ENCODE measurements at regions not wholly inside any gene's neighbourhood (a gene's known extent, or its start where the extent isn't known, plus 50 kb on each side); places are given as distances from the start of the nearest gene placed in this dataset.
"Not testable (repeated sequence)": the region's sequence is repeated elsewhere in the genome, so short reads cannot be mapped to it uniquely, and the experiment has no call there.

DNA sequence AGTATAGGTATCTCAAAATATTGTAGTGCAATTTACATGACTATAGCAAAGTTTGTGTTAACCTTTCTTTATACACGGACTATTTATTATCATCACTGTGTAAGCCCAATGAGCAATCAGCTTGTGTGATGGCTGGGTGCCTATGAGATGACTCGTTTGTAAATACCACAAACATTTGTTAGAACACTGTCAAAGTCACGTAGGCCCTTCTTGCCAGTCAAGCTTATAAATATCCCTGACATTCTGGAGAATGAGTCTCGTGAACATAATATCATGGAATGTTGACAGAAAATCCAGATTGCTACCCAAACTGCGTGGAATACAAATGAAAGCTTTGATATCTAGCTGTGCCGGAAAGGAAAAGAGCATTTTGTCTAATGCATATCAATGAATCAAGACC lies 648.3 kb upstream of the MDGA2 start:
- FAIRE-seq (no peak), DNase-seq (ENCODE audit: insufficient read length, low spot score) (no peak)
- TF ChIP-seq, protein P1, sequence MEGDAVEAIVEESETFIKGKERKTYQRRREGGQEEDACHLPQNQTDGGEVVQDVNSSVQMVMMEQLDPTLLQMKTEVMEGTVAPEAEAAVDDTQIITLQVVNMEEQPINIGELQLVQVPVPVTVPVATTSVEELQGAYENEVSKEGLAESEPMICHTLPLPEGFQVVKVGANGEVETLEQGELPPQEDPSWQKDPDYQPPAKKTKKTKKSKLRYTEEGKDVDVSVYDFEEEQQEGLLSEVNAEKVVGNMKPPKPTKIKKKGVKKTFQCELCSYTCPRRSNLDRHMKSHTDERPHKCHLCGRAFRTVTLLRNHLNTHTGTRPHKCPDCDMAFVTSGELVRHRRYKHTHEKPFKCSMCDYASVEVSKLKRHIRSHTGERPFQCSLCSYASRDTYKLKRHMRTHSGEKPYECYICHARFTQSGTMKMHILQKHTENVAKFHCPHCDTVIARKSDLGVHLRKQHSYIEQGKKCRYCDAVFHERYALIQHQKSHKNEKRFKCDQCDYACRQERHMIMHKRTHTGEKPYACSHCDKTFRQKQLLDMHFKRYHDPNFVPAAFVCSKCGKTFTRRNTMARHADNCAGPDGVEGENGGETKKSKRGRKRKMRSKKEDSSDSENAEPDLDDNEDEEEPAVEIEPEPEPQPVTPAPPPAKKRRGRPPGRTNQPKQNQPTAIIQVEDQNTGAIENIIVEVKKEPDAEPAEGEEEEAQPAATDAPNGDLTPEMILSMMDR (IDR thresholded peaks at IDR 0.05; ENCODE audit: insufficient read depth, missing control alignments), result no peak

DNA sequence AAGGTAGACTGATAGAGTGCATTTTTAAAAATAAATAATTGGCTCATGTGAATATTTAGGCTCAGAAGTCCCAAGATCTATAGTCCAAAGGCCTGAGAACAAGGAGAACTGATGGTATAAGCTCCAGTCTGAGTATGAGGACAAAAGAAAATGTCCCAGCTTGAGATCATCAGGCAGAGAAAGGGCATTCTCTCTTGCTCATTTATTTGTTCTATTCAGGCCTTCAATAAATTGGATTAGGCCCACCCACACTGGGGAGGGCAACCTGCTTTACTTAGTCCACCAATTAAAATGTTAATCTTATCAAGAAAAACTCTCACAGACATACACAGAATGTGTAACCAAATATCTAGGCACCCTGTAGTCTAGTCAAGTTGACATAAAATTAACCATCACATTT lies 644.4 kb upstream of the MDGA2 start:
- FAIRE-seq (no peak), DNase-seq (ENCODE audit: insufficient read length, low spot score) (no peak)
- TF ChIP-seq, protein P1 (IDR thresholded peaks at IDR 0.05; ENCODE audit: insufficient read depth, missing control alignments), result no peak

DNA sequence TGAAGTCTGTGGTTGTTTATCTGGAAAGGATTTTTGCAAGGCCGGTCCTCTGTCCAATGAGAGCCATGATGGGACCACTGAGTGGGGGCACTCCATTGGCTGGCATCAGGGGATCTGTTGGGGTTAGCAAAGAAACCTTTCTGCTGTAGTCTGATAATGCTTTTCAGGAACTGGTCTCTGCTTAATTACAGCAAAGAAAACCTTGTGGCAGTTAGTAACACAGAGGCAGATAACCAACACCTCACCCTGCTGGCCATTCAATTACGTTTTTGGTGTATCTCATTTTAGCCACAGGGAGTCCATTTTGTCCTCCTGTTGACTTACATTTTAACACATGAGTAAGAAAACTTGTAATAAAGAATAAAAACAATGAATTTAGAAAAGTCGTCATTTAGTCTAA lies 629.3 kb upstream of the MDGA2 start:
- DNase-seq (ENCODE audit: insufficient read length, low spot score) (no peak), FAIRE-seq (no peak)
- TF ChIP-seq, protein P1 (IDR thresholded peaks at IDR 0.05; ENCODE audit: insufficient read depth, missing control alignments), result no peak

DNA sequence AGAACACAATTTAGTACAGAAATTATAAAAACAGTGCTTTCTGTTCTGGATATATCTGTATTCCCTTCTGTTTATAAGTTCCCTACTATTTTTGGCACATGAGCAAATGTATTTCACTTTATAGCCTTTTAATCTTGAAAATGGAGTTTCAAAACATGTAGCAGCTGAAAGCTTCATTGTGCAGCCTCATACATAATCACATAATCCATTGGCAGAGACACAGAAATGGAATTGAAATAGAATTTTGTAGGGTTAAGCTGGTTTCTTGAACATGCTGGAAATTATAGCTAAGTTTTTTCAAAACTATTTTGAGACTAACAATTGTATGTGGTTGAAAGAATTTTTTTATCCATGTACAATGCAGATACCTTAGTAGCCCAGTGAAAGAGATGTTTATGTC lies 614.3 kb upstream of the MDGA2 start:
- TF ChIP-seq, protein P1 (IDR thresholded peaks at IDR 0.05; ENCODE audit: insufficient read depth, missing control alignments), result no peak
- DNase-seq (ENCODE audit: insufficient read length, low spot score), result no peak
- FAIRE-seq, result peak; percentile 90

DNA sequence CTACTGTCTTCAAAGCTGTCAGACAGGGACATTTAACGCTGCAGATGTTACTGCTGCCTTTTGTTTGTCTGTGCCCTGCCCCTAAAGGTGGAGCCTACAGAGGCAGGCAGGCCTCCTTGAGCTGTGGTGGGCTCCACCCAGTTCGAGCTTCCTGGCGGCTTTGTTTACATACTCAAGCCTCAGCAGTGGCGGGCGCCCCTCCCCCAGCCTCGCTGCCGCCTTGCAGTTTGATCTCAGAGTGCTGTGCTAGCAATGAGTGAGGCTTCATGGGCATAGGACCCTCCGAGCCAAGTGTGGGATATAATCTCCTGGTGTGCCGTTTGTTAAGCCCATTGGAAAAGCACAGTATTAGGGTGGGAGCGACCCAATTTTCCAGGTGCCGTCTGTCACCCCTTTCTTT lies 609.8 kb upstream of the MDGA2 start:
- DNase-seq (ENCODE audit: insufficient read length, low spot score); FAIRE-seq: not testable (repeated sequence)

DNA sequence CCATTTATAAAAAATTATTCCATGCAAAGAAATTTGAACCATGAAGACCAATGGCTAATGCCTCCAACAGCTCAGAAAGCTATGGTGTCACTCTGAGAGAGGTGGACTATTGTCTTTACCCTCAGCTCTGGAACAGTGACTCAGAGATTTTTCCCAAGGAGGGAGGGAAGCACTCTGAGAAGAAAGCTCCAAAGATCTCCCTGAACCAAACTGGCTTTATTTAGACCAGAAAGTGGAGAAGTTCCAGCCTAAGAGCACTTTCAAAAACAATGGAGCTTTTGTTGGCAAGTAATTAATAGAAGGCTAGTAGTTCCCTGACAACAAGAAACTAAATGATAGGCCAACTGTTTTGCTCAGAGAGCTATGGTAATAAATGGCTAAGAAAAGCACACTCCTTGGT lies 599.9 kb upstream of the MDGA2 start:
- FAIRE-seq (no peak), DNase-seq (ENCODE audit: insufficient read length, low spot score) (no peak)
- TF ChIP-seq, protein P1 (IDR thresholded peaks at IDR 0.05; ENCODE audit: insufficient read depth, missing control alignments), result no peak

DNA sequence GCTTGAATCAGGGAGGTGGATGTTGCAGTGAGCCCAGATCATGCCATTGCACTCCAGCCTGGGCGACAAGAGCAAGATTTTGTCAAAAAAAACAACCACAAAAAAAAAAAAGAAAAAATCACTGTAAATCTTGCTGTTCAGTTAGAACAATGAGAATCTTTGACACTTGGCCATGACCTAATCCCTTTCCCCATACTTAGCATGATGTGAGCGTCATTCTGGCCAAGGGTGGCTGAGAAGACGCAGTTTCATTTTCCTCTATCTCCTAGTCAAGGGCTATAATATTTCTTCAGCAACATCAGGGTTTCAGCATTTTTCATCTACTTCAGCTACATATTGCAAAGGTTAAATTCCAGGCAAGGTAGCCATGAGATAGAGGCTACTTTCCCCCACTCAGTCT lies 599.4 kb upstream of the MDGA2 start:
- TF ChIP-seq, protein P1 (IDR thresholded peaks at IDR 0.05; ENCODE audit: insufficient read depth, missing control alignments), result no peak
- FAIRE-seq (no peak), DNase-seq (ENCODE audit: insufficient read length, low spot score) (no peak)

DNA sequence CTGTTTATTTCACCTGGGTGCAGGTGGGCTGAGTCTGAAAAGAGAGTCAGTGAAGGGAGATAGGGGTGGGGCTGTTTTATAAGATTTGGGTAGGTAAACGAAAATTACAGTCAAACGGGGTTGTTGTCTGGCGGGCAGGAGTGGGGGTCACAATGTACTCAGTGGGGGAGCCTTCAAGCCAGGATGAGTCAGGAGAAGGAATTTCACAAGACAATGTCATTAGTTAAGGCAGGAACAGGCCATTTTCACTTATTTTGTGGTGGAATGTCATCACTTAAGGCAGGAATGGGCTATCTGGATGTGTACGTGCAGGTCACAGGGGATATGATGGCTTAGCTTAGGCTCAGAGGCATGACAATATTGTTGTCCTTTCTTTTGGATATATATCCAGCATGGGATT lies 592.5 kb upstream of the MDGA2 start:
- not testable (repeated sequence) for DNase-seq (ENCODE audit: insufficient read length, low spot score); FAIRE-seq

DNA sequence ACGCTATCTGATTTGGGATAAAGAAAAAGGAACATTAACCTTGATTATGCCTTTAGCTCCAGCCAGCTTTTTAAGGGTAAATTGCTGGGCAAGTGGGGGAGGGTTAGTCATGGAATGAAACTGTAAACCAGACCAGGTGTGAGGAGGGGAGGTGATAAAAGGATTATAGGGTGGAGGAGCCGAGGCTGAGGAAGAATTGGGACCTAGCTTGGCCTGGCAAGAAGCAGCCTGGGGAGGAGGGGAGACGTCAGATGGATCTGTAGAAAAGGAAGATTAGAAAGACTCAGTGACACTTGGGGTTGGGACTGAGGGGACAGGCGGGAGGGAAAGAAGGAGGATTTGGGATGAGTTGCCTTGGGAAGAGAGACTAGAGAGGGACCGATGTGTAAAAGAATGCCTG lies 590.8 kb upstream of the MDGA2 start:
- FAIRE-seq; DNase-seq (ENCODE audit: insufficient read length, low spot score): not testable (repeated sequence)
